ENCODE measurements at regions not wholly inside any gene's neighbourhood (a gene's known extent, or its start where the extent isn't known, plus 50 kb on each side); places are given as distances from the start of the nearest gene placed in this dataset.

DNA sequence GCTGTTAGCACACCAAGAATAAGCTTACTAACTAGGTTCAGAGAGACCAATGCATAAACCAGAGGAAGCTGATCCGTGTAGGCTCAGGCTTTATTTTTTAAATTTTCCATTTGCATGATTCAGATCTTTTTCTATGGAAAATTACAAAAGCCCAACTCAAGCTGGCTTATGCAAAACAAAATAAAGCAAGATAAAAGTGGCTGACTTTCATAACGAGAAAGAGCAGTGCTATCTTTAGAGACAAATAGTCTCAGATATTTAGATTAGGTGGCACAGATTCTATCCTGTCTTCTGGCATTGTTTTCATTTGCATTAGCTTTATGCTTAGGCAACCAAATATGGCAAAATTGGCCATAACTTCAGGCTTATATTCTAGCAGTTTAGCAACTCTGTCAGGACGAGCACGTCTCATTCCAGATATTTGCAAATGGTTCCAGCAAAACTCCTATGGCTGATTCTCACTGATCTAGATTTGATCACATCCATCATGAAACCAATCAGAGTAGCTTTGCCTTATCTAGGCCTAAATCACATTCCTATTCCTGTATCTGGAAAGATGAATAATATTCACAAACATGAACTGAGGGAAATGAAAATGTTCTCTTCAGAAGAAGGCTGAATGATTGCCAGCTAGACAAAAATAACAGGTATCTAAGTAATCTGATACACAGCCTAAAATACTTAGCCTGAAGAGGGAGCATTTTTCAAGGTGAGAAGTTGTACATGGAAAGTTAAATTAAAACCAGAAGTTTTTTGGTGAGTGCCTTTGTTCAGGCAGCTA is 216.4 kb upstream of the DPPA4 start:
- 68% methylated on average over 4 of the region's 4 CpGs for WGBS
- no peak overlapping the region for H3K4me3 ChIP-seq (ENCODE audit: low read depth in 1 of 3, low read length in 3 of 3)
- no peaks in the 10 kb centered on the region for H3K36me3 ChIP-seq (ENCODE audit: control insufficient read depth in 4 of 4, insufficient read depth in 3 of 4, low read depth in 1 of 4, low read length in 3 of 4)
- TF ChIP-seq NR2F2 (IDR thresholded peaks at IDR 0.05) (no peak), TAF1 (conservative IDR thresholded peaks at IDR 0.05) (no peak), HNF4G (IDR thresholded peaks at IDR 0.05) (no peak), RXRA (IDR thresholded peaks at IDR 0.05) (no peak), FOXA1 (IDR thresholded peaks at IDR 0.05) (no peak), FOXA2 (IDR thresholded peaks at IDR 0.05) (no peak), GABPA (IDR thresholded peaks at IDR 0.05 in 1 of 2, conservative IDR thresholded peaks at IDR 0.05 in 1 of 2) (no peak), SP1 (IDR thresholded peaks at IDR 0.05) (no peak), EGR1 (IDR thresholded peaks at IDR 0.05; ENCODE audit: low read depth in 2 of 2) (no peak)
- TF ChIP-seq, protein P1, sequence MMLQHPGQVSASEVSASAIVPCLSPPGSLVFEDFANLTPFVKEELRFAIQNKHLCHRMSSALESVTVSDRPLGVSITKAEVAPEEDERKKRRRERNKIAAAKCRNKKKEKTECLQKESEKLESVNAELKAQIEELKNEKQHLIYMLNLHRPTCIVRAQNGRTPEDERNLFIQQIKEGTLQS (IDR thresholded peaks at IDR 0.05): no peak
- TF ChIP-seq, protein P2, sequence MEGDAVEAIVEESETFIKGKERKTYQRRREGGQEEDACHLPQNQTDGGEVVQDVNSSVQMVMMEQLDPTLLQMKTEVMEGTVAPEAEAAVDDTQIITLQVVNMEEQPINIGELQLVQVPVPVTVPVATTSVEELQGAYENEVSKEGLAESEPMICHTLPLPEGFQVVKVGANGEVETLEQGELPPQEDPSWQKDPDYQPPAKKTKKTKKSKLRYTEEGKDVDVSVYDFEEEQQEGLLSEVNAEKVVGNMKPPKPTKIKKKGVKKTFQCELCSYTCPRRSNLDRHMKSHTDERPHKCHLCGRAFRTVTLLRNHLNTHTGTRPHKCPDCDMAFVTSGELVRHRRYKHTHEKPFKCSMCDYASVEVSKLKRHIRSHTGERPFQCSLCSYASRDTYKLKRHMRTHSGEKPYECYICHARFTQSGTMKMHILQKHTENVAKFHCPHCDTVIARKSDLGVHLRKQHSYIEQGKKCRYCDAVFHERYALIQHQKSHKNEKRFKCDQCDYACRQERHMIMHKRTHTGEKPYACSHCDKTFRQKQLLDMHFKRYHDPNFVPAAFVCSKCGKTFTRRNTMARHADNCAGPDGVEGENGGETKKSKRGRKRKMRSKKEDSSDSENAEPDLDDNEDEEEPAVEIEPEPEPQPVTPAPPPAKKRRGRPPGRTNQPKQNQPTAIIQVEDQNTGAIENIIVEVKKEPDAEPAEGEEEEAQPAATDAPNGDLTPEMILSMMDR (IDR thresholded peaks at IDR 0.05; ENCODE audit: low read depth, low read length, missing input control): no peak
- TF ChIP-seq, protein P3, sequence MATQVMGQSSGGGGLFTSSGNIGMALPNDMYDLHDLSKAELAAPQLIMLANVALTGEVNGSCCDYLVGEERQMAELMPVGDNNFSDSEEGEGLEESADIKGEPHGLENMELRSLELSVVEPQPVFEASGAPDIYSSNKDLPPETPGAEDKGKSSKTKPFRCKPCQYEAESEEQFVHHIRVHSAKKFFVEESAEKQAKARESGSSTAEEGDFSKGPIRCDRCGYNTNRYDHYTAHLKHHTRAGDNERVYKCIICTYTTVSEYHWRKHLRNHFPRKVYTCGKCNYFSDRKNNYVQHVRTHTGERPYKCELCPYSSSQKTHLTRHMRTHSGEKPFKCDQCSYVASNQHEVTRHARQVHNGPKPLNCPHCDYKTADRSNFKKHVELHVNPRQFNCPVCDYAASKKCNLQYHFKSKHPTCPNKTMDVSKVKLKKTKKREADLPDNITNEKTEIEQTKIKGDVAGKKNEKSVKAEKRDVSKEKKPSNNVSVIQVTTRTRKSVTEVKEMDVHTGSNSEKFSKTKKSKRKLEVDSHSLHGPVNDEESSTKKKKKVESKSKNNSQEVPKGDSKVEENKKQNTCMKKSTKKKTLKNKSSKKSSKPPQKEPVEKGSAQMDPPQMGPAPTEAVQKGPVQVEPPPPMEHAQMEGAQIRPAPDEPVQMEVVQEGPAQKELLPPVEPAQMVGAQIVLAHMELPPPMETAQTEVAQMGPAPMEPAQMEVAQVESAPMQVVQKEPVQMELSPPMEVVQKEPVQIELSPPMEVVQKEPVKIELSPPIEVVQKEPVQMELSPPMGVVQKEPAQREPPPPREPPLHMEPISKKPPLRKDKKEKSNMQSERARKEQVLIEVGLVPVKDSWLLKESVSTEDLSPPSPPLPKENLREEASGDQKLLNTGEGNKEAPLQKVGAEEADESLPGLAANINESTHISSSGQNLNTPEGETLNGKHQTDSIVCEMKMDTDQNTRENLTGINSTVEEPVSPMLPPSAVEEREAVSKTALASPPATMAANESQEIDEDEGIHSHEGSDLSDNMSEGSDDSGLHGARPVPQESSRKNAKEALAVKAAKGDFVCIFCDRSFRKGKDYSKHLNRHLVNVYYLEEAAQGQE (IDR thresholded peaks at IDR 0.05): no peak
- H3K4me1 ChIP-seq (ENCODE audit: control insufficient read depth in 4 of 4, insufficient read depth in 4 of 4, low read length in 3 of 4): no peaks in the 10 kb centered on the region
- H3K27me3 ChIP-seq (ENCODE audit: control insufficient read depth in 4 of 4, insufficient read depth in 4 of 4, low read length in 3 of 4): no peaks in the 10 kb centered on the region
- no peak for DNase-seq (ENCODE audit: low spot score)
- H3K27ac ChIP-seq (ENCODE audit: low read depth in 1 of 2, low read length in 2 of 2): no peak overlapping the region
- H3K9me3 ChIP-seq (ENCODE audit: control insufficient read depth in 4 of 4, low read length in 3 of 4): no peaks in the 10 kb centered on the region
- no peak overlapping the region for H3K9ac ChIP-seq (ENCODE audit: low read depth in 1 of 2, low read length in 2 of 2)

DNA sequence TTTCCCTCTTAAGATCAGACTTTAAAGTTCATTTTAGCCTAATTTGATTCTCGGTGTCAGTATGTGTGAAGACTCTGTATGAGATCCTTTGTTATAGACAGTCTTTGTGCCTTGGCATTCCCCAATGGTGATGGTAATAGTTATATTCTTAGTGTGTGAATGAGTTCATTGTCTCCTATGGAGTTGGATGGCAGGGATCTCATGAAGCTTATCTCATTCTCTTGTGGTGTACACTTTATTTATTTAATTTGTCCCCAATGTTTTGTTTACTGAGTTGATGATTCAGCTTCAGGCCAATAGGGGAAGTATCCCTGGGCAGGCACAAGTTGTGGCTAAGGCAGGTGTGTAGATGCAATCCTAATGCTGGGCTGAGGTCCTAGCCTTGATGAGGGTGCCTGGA is 222.0 kb upstream of the DPPA4 start:
- Histone ChIP-seq H3K27ac (ENCODE audit: low read depth in 1 of 2, low read length in 2 of 2) (no peak overlapping the region), H3K9ac (ENCODE audit: low read depth in 1 of 2, low read length in 2 of 2) (no peak overlapping the region), H3K36me3 (ENCODE audit: control insufficient read depth in 4 of 4, insufficient read depth in 3 of 4, low read depth in 1 of 4, low read length in 3 of 4) (no peaks in the 10 kb centered on the region), H3K9me3 (ENCODE audit: control insufficient read depth in 4 of 4, low read length in 3 of 4) (no peaks in the 10 kb centered on the region), H3K4me1 (ENCODE audit: control insufficient read depth in 4 of 4, insufficient read depth in 4 of 4, low read length in 3 of 4) (no peaks in the 10 kb centered on the region), H3K4me3 (ENCODE audit: low read depth in 1 of 3, low read length in 3 of 3) (no peak overlapping the region), H3K27me3 (ENCODE audit: control insufficient read depth in 4 of 4, insufficient read depth in 4 of 4, low read length in 3 of 4) (no peaks in the 10 kb centered on the region)
- TF ChIP-seq, protein P4, sequence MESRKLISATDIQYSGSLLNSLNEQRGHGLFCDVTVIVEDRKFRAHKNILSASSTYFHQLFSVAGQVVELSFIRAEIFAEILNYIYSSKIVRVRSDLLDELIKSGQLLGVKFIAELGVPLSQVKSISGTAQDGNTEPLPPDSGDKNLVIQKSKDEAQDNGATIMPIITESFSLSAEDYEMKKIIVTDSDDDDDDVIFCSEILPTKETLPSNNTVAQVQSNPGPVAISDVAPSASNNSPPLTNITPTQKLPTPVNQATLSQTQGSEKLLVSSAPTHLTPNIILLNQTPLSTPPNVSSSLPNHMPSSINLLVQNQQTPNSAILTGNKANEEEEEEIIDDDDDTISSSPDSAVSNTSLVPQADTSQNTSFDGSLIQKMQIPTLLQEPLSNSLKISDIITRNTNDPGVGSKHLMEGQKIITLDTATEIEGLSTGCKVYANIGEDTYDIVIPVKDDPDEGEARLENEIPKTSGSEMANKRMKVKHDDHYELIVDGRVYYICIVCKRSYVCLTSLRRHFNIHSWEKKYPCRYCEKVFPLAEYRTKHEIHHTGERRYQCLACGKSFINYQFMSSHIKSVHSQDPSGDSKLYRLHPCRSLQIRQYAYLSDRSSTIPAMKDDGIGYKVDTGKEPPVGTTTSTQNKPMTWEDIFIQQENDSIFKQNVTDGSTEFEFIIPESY (IDR thresholded peaks at IDR 0.05): no peak
- TF ChIP-seq SP1 (IDR thresholded peaks at IDR 0.05) (no peak), YY1 (IDR thresholded peaks at IDR 0.05) (no peak), RXRA (IDR thresholded peaks at IDR 0.05) (no peak), EGR1 (IDR thresholded peaks at IDR 0.05; ENCODE audit: low read depth in 2 of 2) (no peak), GABPA (IDR thresholded peaks at IDR 0.05 in 1 of 2, conservative IDR thresholded peaks at IDR 0.05 in 1 of 2) (no peak), HNF4A (conservative IDR thresholded peaks at IDR 0.05) (no peak), FOXA1 (IDR thresholded peaks at IDR 0.05) (no peak), NR2F2 (IDR thresholded peaks at IDR 0.05) (no peak), FOXA2 (IDR thresholded peaks at IDR 0.05) (no peak)
- TF ChIP-seq, protein P5, sequence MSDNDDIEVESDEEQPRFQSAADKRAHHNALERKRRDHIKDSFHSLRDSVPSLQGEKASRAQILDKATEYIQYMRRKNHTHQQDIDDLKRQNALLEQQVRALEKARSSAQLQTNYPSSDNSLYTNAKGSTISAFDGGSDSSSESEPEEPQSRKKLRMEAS (IDR thresholded peaks at IDR 0.05): no peak
- WGBS: 95% methylated on average over 1 of the region's 1 CpG
- no peak for DNase-seq (ENCODE audit: low spot score)
